ENCODE measurements at regions not wholly inside any gene's neighbourhood (a gene's known extent, or its start where the extent isn't known, plus 50 kb on each side); places are given as distances from the start of the nearest gene placed in this dataset.

GRCh38 chr4:185892165-185892564 lies 80.2 kb upstream of the SORBS2 start:
- TF ChIP-seq CTCF (conservative IDR thresholded peaks at IDR 0.05) = no peak
- Mint-ChIP-seq H3K9me3 (peaks cover 14% of the 10 kb centered on the region), H3K27me3 (ENCODE audit: low read depth) (no peaks in the 10 kb centered on the region), H3K4me3 (no peak overlapping the region), H3K27ac (ENCODE audit: unreplicated experiment) (no peak overlapping the region), H3K36me3 (ENCODE audit: low read depth) (no peaks in the 10 kb centered on the region), H3K4me1 (peaks cover 5% of the 10 kb centered on the region)
- DNase-seq (ENCODE audit: low read depth, low spot score) = no peak

- DNase-seq (ENCODE audit: low read depth, low spot score) = no peak
- Mint-ChIP-seq H3K27me3 (ENCODE audit: low read depth) (no peaks in the 10 kb centered on the region), H3K9me3 (peaks cover 8% of the 10 kb centered on the region), H3K36me3 (ENCODE audit: low read depth) (no peaks in the 10 kb centered on the region), H3K4me1 (peaks cover 11% of the 10 kb centered on the region), H3K27ac (ENCODE audit: unreplicated experiment) (no peak overlapping the region), H3K4me3 (no peak overlapping the region)
- TF ChIP-seq CTCF (conservative IDR thresholded peaks at IDR 0.05) = no peak
Observed at GRCh38 chr4:185893500-185893899, 81.5 kb upstream of the SORBS2 start.

- H3K36me3 Mint-ChIP-seq (ENCODE audit: low read depth) = no peaks in the 10 kb centered on the region
- no peak for TF ChIP-seq CTCF (conservative IDR thresholded peaks at IDR 0.05)
- H3K27ac Mint-ChIP-seq (ENCODE audit: unreplicated experiment) = no peak overlapping the region
- H3K27me3 Mint-ChIP-seq (ENCODE audit: low read depth) = no peaks in the 10 kb centered on the region
- H3K9me3 Mint-ChIP-seq = peaks cover 7% of the 10 kb centered on the region
- H3K4me3 Mint-ChIP-seq = no peak overlapping the region
- DNase-seq (ENCODE audit: low read depth, low spot score) = no peak
- peaks cover 11% of the 10 kb centered on the region for H3K4me1 Mint-ChIP-seq
Observed at GRCh38 chr4:185894481-185894880, 82.5 kb upstream of the SORBS2 start.

- DNase-seq (ENCODE audit: low read depth, low spot score) = no peak
- H3K27ac Mint-ChIP-seq (ENCODE audit: unreplicated experiment) = no peak overlapping the region
- no peak overlapping the region for H3K4me3 Mint-ChIP-seq
- no peaks in the 10 kb centered on the region for H3K27me3 Mint-ChIP-seq (ENCODE audit: low read depth)
- peaks cover 11% of the 10 kb centered on the region for H3K4me1 Mint-ChIP-seq
- H3K9me3 Mint-ChIP-seq = peaks cover 7% of the 10 kb centered on the region
- no peak for TF ChIP-seq CTCF (conservative IDR thresholded peaks at IDR 0.05)
- H3K36me3 Mint-ChIP-seq (ENCODE audit: low read depth) = no peaks in the 10 kb centered on the region
Observed at GRCh38 chr4:185895351-185895750, 83.4 kb upstream of the SORBS2 start.

GRCh38 chr4:185895866-185896265 lies 83.9 kb upstream of the SORBS2 start:
- no peak overlapping the region for H3K4me3 Mint-ChIP-seq
- peaks cover 7% of the 10 kb centered on the region for H3K9me3 Mint-ChIP-seq
- TF ChIP-seq CTCF (conservative IDR thresholded peaks at IDR 0.05) = no peak
- H3K36me3 Mint-ChIP-seq (ENCODE audit: low read depth) = no peaks in the 10 kb centered on the region
- H3K27me3 Mint-ChIP-seq (ENCODE audit: low read depth) = no peaks in the 10 kb centered on the region
- no peak for DNase-seq (ENCODE audit: low read depth, low spot score)
- H3K27ac Mint-ChIP-seq (ENCODE audit: unreplicated experiment) = no peak overlapping the region
- peaks cover 11% of the 10 kb centered on the region for H3K4me1 Mint-ChIP-seq

All from neural crest cell (in vitro differentiated cells).